ENCODE measurements at regions not wholly inside any gene's neighbourhood (a gene's known extent, or its start where the extent isn't known, plus 50 kb on each side); places are given as distances from the start of the nearest gene placed in this dataset.

GRCh38 chr6:102995491-102995890 lies 1602.0 kb downstream of the GRIK2 start:
- Histone ChIP-seq H2AK5ac (ENCODE audit: low read depth, low read length) (no peak overlapping the region), H3K27ac (ENCODE audit: low read depth, low read length) (no peak overlapping the region), H3K9ac (replicated peaks in 1 of 4; ENCODE audit: extremely low read depth in 1 of 4, low read depth in 3 of 4, low read length in 3 of 4) (no peak overlapping the region), H3K18ac (ENCODE audit: extremely low read depth, low read length) (no peak overlapping the region), H3K79me1 (ENCODE audit: low read depth, low read length) (no peaks in the 10 kb centered on the region), H3K9me3 (ENCODE audit: insufficient read depth in 2 of 2, low read depth in 1 of 2, low read length in 1 of 2) (no peaks in the 10 kb centered on the region), H4K20me1 (replicated peaks in 1 of 2; ENCODE audit: control insufficient read depth in 1 of 2, insufficient read depth in 2 of 2, low read length in 2 of 2) (no peaks in the 10 kb centered on the region), H3K4me1 (replicated peaks in 1 of 4; ENCODE audit: control insufficient read depth in 3 of 4, insufficient read depth in 4 of 4, low read length in 3 of 4) (peaks cover 0 to under 1% (median 0%) of the 10 kb centered on the region in 4 experiments; a peak in 1 of 7 replicates), H3K36me3 (ENCODE audit: control insufficient read depth in 2 of 4, insufficient read depth in 4 of 4, low read length in 3 of 4) (no peaks in the 10 kb centered on the region), H3K4ac (replicated peaks; ENCODE audit: insufficient read length, low read depth, low read length) (no peak overlapping the region), H4K91ac (replicated peaks; ENCODE audit: insufficient read length, low read length) (no peak overlapping the region), H3K56ac (replicated peaks; ENCODE audit: insufficient read length, low read depth, low read length) (no peak overlapping the region), H2BK12ac (ENCODE audit: low read depth, low read length) (no peak overlapping the region), H3K79me2 (ENCODE audit: control insufficient read depth in 1 of 2, insufficient read depth in 2 of 2, low read length in 2 of 2) (no peaks in the 10 kb centered on the region), H2BK20ac (ENCODE audit: low read length) (no peak overlapping the region), H2AFZ (ENCODE audit: low read length) (no peak overlapping the region), H2BK15ac (ENCODE audit: low read length) (no peak overlapping the region), H3K23ac (ENCODE audit: insufficient read length) (no peak overlapping the region), H3K27me3 (replicated peaks in 1 of 4; ENCODE audit: control insufficient read depth in 3 of 4, extremely low read depth in 1 of 4, insufficient read depth in 3 of 4, low read length in 3 of 4) (no peaks in the 10 kb centered on the region), H3K4me2 (ENCODE audit: insufficient read depth in 1 of 2, low read depth in 2 of 2, low read length in 2 of 2) (no peak overlapping the region), H3K4me3 (ENCODE audit: extremely low read depth in 1 of 4, insufficient read depth in 2 of 4, low read depth in 3 of 4, low read length in 4 of 4) (no peak overlapping the region), H2BK120ac (replicated peaks; ENCODE audit: low read depth, low read length) (no peak overlapping the region), H4K8ac (ENCODE audit: extremely low read depth, insufficient read depth, low read length) (no peak overlapping the region), H3K23me2 (ENCODE audit: low read depth, low read length) (no peaks in the 10 kb centered on the region), H4K5ac (ENCODE audit: insufficient read length, low read depth, low read length) (no peak overlapping the region), H3K14ac (ENCODE audit: insufficient read length) (no peak overlapping the region), H2BK5ac (ENCODE audit: low read depth, low read length) (no peak overlapping the region)
- FAIRE-seq (no peak), DNase-seq (ENCODE audit: low read depth in 1 of 2, low spot score in 2 of 2) (no peak)
- ChIA-PET CTCF (ENCODE audit: partially characterized antibody) (interaction anchor here (0.7 kb wide), 1 partner anchor 170 kb away, joined by 3 read pairs; no protein-coding TSS in a partner anchor), POLR2A (ENCODE audit: partially characterized antibody) (no interaction called here)
- no peak for TF ChIP-seq SP1 (IDR thresholded peaks at IDR 0.05; ENCODE audit: low read depth, low read length)
- no peak for TF ChIP-seq SIRT6 (IDR thresholded peaks at IDR 0.05; ENCODE audit: low read length)
- TF ChIP-seq SP4 (IDR thresholded peaks at IDR 0.05; ENCODE audit: low read length), result no peak
- no peak for TF ChIP-seq SP2 (IDR thresholded peaks at IDR 0.05; ENCODE audit: low read length)
- TF ChIP-seq KDM1A (IDR thresholded peaks at IDR 0.05; ENCODE audit: borderline replicate concordance, low read length), result no peak

Data from H1 (cell line).